Activated CD4-positive, alpha-beta T cell treated with anti-CD3 and anti-CD28 coated beads for 24 hours (primary cell): ENCODE measurements at regions not wholly inside any gene's neighbourhood (a gene's known extent, or its start where the extent isn't known, plus 50 kb on each side); places are given as distances from the start of the nearest gene placed in this dataset.

ENCODE experiments used
- DNase-seq, 2 donors: peaks; one replicate each; pipeline ENCODE4 v3.0.0-alpha.2; 2020; ENCODE audit warnings: low read depth in 2 of 2

DNA sequence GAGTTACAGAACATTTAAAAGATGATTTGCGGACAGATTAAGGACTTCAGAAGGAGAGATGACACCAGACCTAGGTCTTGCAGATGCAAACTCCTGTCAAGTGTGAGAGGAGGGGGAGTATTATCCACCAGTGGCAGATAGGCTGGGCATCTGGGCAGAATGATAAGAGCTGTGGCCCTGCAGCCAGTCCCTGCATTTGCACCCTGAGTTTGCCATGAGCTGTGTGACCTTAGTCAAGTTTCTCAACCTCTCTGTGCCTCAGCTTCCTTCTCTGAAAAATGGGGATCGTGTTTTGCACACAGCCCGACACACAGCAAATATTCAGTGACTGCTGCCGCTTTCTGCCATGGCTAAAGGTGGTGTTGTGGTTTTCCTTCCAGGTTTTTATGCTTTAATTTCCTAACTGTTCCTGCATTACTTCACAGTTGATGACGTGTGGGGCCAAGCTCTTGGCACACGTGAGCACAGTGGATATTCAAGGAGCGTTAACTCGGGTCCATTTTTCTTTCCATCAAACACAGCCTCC, 516.2 kb downstream of the CDH26 start:
- DNase-seq = no peak

- DNase-seq = no peak
These were observed 517.8 kb downstream of the CDH26 start for GRCh38 chr20:60476045-60476444.

DNA sequence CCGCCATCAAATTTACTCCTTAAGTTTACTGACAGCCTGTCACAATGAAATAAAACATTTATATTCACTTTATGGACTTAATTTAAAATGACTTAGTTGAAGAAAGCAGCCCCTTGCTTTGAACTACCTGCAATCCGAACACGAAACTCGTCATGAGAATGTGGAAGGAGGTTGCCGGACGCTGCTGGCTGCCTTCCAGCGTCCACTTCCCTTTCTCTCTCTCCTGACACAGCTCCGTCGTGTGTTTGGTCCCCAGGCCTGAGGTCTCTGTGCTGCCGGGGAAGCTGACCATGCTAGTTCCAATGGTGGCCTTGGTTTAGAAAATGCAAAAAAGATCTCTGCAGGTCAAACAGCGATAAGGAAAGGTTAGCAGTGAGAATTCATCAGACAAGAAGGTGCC, 519.7 kb downstream of the CDH26 start:
- no peak for DNase-seq

GRCh38 chr20:60478533-60478932, 520.3 kb downstream of the CDH26 start:
- no peak for DNase-seq

DNA sequence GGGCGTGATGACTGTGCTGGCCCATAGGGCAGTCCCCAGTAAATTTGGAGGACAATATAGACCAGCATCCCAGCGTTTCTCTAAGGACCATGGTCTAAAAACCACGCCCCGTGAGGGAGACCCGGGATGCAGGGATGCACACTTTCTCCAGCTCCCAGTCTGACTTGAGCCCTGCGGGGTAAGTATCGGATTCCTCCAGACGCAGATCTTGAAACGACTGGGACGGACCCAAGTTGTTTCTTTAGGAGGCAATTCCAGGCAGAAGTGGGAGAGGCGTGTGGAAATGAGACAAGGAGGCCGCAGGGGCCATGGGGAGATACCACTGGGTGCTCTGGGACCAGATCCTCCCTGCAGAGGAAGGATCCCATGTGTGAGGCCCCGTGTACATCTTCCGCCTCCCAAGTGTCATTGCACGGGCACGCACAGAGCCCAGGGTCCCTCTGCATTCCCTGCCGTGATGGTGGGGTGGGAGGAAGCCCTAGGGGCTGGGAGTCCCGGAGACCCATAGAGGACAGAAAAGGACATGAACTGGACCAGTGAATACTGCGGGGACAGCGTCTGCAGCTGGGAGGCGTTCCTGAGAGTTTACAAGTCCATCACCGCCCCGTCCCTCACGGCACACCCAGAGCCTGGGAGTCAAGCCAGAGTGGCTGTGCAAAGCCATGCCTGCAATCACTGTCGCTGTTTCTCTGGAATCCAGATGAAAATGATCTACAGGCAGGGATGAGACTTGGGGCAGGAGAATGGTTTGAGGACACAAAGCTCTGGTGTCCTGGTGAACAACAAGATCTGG, 522.9 kb downstream of the CDH26 start:
- DNase-seq = no peak

- DNase-seq = no peak
These were observed 523.5 kb downstream of the CDH26 start for GRCh38 chr20:60481743-60482133.

- no peak for DNase-seq
These were observed 524.2 kb downstream of the CDH26 start for GRCh38 chr20:60482221-60483008.

DNA sequence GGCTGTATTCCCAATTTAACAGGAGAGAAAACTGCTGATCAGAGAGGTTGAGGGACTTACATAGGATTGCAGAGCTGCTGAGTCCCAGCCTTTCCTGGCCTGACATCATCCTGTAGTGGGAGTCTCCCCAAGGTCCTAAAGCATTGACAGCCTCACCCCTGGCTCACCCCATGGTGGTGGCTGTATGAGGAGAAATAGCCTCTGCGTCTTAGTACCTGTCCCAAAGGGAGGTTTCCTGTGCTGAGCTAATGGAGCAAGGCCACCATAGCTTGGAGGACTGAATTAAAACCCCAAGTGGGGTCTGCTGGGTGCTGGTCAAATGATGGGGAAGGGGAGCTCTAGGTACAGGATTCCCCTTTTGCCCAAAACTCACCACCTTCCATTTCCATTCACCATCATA, 525.1 kb downstream of the CDH26 start:
- DNase-seq = no peak

- no peak for DNase-seq
These were observed 526.1 kb downstream of the CDH26 start for GRCh38 chr20:60484316-60484715.

DNA sequence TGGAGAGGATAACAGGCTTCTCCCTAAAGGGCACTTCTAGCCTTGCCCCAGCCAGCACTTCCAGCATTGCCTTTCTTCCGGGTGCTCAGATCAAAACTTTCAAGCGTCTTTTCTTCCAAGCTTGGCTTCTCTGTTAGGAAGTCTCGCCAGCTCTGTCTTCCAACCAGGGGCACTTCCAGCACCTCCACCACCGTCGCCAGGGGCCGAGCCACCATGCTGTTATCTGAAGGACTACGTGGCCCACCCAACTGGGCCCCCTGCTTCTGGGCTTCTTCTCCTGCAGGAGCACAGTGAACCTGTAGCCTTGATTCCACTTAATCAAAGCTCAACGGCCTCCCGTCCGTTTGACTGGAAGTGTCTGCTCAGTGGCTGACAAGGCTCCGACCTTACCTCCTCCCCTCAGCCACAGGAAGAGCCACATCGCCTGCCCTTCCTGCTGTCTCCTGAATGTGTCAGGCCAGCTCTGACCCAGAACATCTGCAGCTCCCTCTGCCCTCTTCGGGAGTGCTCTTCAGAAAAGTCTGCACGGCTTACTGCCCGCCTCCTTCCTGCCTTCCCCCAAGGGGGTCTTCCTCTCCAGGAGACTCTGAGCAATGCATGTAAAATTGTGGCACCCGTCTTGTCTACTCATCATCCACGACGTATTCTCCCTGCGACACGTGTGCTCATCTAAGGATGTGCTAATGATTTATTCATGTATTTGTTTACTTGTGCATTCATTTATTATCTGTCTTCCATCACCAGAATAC, 527.0 kb downstream of the CDH26 start:
- DNase-seq = no peak

- DNase-seq = no peak
These were observed 528.1 kb downstream of the CDH26 start for GRCh38 chr20:60486315-60486714.

DNA sequence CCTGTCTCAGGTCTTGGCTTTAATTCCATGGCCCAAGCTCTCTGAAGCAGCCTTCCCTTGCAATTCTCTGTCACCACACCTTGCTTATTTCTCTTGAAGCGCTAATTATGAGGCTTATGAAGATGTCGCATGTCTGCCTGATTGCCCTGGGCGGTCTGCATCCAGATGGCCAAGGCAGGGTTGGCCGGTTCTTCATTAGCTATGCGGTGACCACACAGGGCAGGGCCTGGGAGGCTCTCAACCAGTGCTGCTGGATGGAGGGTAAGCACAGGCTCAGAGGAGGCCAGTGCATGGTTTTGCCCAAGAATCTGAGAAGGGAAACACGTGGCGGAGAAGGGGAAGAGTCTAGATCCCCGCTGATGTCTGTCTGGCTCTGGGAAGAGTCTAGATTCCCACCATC, 528.7 kb downstream of the CDH26 start:
- no peak for DNase-seq

GRCh38 chr20:60490217-60491050, 532.2 kb downstream of the CDH26 start:
- DNase-seq = no peak

DNA sequence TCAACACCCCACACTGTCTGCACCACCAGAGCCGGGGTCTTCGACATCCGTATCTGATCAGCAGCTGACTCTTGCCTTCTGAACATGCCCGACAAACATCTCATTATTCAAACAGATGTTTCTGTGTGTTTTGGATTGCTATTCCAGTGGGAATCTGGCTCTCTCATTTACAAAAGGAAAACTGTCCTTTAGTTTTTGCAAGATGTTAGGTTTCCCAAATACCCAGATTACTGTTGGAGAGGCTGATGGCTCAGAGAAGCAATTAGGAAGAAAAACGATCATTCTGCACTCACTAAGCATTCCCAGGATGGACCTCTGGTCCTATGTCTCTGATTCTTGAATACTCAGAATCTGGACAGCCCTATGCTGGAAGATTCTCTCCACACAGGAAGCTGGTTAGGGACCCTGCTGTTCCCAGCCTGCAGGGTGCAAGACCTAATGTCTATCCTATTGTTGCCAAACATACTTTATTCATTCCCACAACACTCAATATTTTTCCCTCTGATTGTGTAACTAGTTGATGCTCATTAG, 532.9 kb downstream of the CDH26 start:
- no peak for DNase-seq

GRCh38 chr20:60494476-60494875, 536.3 kb downstream of the CDH26 start:
- no peak for DNase-seq

DNA sequence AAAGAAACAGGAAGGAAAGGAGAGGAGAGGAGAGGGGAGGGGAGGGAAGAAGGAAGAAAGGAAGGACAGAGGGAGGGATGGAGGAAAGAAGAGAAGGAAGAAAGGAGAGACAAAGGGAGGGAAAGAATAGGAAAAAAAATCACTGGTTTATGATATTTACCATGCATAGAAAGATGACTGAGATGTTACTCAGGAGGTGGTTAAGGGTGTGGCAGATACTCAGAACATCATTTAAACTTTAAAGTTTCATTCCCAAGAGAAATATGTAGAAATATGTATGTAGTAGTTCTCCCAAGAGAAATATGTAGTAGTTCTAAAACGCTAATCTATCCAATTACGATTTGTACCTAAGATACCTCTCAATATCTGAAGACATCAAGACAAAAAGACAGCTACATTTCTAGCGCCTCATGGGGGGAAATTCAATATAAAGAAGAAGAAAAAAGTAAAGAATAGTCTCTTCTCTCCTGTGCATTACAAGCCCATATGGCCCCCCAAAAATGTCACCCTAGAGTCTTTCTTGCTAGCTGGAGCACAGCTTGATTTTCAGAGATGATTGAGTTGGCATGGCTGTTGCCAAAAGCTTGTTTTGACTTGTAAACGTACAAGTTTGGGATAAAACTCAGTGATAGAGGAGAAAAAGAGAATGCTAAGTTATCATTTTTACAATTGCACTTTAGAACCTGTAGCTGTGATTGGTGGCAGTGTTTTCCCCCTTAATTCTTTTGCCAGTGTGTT, 539.2 kb downstream of the CDH26 start:
- no peak for DNase-seq

DNA sequence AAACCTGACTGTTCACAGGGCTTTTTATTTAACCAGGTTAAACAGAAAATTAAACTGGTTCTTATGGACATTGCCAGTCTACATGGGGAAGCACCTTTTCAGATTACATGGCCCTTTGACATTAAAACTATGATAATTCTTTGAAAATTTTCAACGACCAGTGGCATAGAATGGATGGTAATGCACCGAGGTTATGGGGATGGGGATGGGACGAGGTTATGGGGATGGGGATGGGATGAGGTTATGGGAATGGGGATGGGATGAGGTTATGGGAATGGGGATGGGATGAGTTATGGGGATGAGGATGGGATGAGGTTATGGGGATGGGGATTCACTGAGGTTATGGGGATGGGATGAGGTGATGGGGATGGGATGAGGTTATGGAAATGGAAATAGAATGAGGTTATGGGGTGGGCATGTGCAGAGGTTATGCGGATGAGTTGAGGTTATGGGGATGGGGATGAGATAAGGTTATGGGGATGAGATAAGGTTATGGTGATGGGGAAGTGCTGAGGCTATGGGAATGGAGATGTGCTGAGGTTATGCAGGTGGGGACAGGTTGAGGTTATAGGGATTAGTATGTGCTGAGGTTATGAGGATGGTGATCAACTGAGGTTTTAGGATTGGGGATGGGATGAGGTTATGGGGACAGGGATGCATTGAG, 541.9 kb downstream of the CDH26 start:
- no peak for DNase-seq

DNA sequence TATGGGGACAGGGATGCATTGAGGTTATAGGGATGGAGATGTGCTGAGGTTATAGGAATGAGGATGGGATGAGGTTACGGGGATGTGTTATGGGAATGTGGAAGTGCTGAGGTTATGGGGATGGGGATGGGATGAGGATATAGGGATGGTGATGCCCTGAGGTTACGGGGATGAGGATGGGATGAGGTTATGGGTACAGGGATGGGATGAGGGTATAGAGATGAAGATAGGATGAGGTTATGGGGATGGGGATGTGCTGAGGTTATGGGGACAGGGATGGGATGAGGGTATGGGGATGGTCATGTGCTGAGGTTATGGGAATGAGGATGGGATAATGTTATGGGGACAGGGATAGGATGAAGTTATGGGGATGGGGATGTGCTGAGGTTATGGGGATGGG, 542.8 kb downstream of the CDH26 start:
- no peak for DNase-seq

DNA sequence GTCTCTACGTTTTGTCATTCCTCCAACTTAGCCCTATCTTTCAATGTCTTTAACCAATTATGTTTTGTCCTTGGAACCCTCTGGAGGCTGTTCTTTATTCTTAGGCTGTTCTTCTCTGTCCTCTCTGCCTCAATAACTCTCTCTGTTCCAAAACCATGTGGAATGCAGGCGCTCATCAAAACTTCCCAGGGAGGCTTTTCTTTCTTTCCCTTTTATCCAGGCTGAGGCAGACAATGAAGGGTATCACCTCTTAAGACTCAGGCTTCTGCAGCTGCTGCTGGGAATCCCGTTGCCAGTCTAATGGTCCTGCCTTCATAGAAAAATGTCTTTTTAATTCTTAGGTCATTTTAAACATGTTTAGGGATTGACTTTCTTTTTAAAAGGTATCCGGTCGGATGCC, 544.7 kb downstream of the CDH26 start:
- DNase-seq = no peak

GRCh38 chr20:60505423-60505822, 547.2 kb downstream of the CDH26 start:
- no peak for DNase-seq
